ENCODE measurements at regions not wholly inside any gene's neighbourhood (a gene's known extent, or its start where the extent isn't known, plus 50 kb on each side); places are given as distances from the start of the nearest gene placed in this dataset.
A peak's percentile ranks its signal among the peaks of the same experiment; 100 is the strongest.

DNA sequence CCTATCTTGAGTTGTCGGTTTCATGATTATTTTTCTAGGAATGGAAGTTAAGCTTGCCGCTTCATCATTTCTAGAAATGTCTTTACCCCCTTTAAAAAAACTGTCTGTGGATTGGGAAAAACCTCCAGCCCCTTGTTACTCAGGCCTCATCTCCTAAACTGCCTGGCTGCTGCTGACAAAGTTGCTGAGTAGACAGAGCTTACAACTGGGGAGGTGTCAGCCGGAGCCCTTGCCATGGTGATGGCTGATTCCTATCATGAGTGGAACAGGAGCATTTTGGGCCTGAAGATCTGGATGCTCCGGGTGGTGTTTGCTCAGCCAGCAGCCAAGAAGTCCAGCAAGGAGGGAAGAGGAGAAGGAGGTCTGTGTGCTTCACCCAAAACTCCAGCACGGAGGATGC lies 243.3 kb downstream of the ENGASE start:
- DNase-seq (ENCODE audit: low read depth in 3 of 3) = no peak

DNA sequence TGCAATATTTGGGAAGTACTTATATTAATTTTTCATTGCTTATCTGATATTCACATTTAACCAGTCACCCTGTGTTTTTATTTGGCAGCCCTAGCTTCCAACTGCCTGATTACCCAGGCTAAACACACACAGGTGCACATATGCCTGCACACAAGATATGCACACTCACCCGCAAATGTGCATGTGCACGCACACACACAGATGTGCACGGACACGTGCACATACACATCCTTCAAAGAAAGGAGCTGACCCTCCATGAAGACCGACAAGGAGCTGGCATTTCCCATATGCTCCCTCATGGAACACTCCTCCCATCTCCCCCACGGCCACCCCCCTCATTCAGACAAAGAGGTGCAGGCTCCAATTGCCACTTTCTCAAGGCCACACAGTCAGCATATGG lies 242.2 kb downstream of the ENGASE start:
- DNase-seq (ENCODE audit: low read depth in 3 of 3) = no peak

DNA sequence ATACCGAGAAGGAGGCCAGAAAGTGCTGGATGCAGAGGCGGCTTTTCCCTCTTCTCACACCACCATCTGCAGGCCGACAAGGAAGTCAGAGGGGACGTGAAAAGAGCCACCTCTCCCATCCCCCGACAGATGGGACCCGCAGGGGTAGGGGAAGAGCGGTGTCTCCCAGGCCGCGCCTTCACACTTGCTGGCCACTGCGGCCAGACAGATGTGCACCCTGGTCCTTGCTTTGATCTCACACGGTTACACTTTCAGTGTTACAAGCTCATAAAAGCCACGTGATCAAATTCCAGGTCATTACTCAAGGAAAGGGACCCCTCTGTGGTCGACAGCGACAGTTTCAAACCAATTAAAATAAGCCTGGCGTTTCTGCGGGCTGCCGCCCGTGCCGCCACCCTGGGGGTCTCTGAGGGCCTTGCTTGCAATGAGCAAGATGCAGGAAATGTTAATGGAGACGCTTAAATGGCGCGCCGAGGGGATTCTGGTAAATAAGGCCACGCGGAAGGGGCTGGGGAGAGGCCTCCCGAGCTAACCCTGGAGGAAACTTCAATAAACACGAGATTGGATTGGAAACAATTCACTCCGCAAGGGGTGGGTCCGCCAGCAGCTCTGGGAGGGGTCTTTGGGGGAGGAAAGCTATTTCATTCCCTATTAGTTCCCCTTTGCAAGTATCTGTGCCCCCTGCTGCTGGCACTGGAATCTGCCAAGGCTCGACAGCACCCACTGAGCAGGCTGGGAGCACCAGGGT lies 240.9 kb downstream of the ENGASE start:
- no peak for DNase-seq (ENCODE audit: low read depth in 3 of 3)

GRCh38 chr17:79314617-79315357 lies 240.2 kb downstream of the ENGASE start:
- no peak for DNase-seq (ENCODE audit: low read depth in 3 of 3)

DNA sequence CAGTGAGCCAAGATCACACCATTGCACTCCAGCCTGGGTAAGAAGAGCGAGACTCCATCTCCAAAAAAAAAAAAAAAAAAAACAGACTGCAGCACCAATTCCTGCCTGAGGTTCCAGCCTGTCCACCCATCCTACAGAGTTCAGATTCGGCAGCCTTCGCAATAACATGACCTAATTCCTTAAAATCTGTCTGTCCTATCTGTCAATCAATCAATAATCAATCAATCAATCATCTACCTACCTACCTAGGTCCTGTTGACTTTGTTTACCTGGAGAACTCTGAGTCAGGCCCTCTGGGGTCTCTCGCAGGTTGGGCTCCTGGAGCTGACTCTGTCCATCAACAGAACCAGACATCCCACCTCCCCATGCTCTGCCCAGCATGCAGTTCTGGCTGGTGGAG lies 236.7 kb downstream of the ENGASE start:
- no peak for DNase-seq (ENCODE audit: low read depth in 3 of 3)

DNA sequence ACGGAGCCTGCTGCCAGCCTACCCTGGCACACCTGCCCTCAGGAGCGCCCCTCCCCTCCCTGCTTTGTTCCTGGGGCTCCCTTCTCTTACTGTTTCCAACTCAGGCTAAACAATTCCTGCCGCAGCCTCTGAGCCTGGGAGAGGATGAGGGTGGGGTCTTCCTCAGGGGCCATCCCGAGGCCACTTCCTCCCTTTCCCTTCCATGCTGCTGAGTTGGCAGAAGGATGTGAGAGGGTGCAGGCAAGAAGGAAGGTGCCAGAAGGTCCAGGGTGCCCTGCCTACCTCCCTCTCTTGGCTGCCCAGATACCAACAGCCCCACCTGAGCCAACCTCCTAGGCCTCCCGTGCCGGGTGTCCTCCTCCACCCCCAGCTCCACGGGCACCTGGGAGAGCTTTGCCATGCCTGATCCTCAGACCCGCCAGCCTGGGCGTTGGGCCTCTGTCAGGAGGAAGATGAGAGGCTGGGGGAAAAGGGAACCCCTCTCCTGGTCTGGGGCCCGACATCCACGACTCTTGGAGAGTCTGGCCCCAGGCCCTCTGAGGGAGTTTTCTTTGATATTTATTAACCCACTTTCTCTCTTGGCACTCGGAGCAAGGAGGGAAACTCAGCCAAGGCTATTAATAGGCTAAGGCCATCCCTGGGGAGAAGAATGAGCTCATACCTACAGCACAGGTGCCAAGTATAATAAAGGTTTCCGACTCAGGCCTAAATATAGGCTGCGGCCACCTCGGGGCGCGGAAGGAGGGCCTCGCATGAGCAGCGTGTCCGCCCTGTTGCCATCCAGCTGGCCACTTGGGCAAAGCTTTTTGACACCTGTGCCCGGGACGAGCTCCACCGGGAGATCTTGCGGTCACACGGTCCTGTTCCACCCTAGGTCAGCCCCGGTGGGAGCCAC lies 232.0 kb downstream of the ENGASE start:
- DNase-seq (ENCODE audit: low read depth in 3 of 3) = no peak

DNA sequence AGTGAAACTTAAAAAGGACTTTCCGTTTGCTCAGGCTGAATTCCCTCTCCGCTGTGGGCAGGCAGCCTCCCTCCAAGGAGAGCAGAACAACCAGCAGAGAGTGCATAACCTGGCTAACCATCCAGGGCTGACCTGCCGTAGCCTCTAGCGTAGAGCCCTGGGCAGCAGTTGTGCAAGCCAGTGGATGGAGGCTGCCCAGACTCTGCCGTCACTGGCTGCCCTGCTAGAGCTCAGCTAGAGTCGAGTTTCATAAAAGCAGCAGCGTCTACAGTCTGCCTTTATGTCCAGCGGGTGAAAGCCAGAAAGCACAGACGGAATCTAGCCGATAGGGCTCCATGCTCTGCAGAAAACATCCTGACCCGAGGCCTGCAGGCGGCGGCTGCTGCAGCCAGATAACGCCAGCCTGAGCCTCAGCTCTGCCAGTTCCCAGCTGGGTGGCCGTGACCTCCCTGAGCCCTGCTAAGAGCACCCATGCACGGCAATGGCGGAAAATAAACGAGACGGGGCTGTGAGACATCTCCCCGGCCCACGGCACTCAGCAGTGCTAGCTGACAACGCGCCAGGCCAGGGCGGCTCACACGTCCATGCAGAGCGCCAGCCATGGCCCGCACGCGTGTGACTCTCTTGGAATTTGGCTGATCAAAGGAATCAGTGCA lies 231.3 kb downstream of the ENGASE start:
- no peak for DNase-seq (ENCODE audit: low read depth in 3 of 3)

DNA sequence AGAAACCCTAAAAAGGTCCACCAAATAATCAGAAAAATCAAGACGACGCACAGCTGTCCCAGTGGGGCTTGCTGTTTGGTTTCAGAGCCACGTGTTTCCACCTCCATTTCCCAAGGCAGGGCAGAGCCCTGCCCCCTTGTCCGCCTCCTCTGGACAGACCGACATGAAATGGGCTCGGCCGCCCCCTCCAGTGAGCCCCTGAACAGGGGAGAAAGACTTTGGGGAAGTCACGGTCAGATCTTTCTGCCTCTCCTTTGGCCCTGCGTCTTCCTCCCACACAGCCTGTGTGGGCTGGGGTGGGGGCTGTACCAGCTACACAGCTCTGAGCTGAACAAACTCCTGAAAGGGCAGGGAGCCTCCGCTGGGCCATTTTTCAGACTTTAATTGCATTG lies 230.7 kb downstream of the ENGASE start:
- no peak for DNase-seq (ENCODE audit: low read depth in 3 of 3)

DNA sequence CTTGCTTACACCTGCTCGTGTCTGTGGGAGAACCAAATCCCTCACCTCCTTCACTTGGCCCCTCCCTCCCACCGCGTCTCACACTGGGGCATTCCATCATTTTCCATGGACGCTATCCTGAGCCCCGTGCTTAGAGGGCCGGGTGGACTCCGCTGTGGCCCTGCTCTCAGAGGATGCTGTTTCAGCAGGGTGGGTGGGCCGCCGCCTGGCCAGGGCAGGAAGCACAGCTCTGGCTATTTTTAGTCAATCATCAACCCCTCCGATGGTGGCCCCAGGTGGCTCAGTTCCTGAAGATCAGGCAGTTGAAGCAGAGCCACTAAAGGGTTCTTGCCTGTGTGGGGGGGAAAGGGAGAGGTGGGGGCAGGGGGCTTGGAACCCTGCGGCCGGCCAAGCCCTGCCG lies 230.3 kb downstream of the ENGASE start:
- no peak for DNase-seq (ENCODE audit: low read depth in 3 of 3)

DNA sequence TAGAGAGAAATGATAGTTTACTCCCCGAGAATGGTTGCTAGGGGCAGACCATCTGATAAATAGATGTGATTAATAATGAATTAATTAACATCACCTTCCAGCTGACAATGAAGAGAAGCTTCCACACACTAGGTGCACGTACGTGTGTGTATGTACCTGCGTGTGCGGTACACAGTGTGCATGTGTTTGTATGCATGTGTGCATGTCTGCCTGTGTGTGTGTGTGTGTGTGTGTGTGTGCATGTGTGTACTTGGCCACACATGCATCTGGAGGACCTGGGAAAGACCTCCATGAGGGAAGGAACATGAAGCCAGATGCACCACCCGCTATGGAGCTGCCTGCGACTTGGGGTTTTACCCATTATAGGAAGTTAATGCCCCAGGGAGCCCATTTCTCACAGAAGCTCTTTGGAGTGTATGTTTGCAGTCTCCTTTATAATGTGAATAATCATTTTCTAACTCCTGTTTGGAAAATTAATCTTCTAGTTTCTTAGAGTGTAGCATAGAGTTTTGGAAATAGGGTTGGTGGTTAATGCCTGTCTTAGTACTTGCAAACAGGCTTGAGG lies 229.1 kb downstream of the ENGASE start:
- DNase-seq (ENCODE audit: low read depth in 3 of 3) = no peak

DNA sequence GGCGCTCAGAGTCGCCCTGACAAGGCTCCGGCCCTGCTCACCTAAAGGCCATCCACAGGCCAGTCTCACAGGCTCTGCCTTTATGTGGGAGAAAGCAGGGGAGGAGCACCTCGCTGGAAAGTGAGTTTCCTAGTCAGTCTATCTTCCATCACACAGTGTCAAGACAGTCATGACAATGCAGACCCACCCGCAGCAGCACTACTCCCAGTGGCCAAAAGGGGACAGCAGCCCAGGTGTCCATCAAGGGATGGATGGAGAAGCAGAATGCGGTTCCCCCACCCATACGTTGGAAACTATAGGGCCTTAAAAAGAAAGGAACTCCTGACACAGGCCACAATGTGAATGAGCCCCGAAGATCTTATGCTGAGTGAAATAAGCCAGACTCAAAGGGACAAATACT lies 226.8 kb downstream of the ENGASE start:
- no peak for DNase-seq (ENCODE audit: low read depth in 3 of 3)

DNA sequence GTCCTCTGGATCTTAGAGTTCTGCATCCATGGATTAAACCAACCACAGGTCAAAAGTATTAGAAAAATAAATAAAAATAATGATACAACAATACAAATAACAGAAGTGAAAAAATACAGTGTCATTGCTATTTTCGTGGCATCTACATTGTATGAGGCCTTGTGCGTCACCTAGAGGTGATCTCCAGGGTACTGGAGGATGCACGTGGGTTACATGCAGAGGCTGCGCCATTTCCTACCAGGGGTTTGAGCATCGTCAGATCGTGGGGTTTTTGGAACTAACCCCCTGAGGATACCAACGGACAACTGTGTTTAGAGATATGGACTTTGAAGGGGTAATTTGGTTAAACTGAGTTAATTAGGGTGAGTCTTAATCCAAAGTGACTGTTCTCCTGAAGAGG lies 224.7 kb downstream of the ENGASE start:
- DNase-seq (ENCODE audit: low read depth in 3 of 3) = no peak

- DNase-seq (ENCODE audit: low read depth in 3 of 3) = no peak
Observed at GRCh38 chr17:79298799-79299198, 224.2 kb downstream of the ENGASE start.

DNA sequence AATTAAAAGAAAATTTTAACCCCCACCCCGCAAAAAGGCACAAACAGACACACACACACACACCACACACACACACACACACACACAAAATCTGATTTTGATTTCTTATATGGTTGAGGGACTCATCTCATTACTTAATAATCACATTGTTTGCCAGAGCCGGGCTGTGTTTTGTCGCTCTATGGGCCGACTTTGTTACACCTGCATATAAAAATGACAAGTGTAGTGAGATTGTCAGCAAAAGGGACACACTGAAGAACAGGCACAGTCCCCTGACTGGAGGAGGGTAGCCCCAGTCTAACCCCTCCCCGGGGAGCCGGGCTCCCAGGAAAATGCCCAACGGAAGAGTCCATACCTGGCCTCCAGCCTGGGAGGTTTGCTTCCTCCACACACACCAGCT lies 221.6 kb downstream of the ENGASE start:
- DNase-seq (ENCODE audit: low read depth in 3 of 3) = no peak

DNA sequence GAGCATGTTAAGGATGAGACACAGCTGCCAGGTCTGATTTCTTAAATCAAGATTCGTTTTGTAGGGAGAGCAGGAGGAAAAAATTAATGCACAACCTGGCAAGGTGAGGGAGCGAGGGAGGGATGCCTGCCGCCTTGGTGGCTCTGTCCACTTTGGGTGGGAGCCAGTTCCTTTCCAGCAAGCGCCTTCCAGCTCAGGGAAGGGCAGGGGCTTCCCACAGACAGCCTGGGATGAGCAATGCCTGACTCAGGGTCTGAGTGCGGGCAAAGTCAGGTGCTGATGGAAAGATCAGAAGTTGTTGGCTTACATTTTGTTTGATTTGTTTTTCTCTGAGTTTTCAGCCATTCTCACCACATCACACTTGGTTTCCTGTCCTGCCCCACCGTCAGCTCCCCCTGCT lies 220.7 kb downstream of the ENGASE start:
- no peak for DNase-seq (ENCODE audit: low read depth in 3 of 3)

GRCh38 chr17:79294459-79295071 lies 219.9 kb downstream of the ENGASE start:
- DNase-seq (ENCODE audit: low read depth in 3 of 3) = peak in 2 of 3 donors; percentile 7 to 17

- DNase-seq (ENCODE audit: low read depth in 3 of 3) = no peak
Observed at GRCh38 chr17:79292501-79292900, 217.9 kb downstream of the ENGASE start.

DNA sequence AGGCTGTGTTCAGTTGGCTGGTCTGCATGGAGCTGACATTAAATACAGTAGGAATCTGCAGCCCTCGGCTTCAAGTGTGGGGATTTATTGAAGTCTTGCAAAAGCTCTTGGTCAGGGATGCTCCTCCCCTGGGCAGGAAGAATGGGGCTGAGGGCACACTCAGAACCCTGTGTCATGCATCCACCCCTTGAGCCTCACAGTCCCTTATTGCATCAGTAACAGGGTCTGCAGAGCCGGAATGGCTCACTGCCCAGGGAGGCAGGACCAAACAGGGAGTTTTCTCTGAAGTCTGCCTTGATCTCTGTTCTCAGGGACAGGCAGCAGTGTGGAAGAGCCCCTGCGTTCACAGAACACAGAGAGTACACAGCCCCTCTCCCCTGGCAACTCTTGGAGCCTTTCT lies 216.8 kb downstream of the ENGASE start:
- no peak for DNase-seq (ENCODE audit: low read depth in 3 of 3)

DNA sequence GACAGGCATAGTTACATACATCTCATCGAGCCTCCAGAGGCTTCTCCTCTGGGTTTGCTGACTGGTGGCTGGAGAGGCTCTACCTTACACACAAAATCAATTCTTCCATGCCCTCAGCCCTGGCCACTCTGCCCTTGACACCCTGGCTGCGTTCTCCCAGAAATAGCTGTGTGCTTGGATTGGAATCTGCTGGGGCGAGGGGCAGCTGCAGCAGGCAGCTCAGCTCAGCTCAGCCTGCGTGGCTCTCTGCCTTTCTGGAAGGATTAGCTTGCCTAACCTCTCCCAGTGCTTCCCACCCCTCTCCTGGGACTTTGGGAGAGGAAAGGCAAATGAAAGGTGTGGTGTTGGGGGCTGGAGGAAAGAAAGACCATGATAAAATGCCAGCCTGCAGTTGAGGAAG lies 216.1 kb downstream of the ENGASE start:
- DNase-seq (ENCODE audit: low read depth in 3 of 3) = no peak

DNA sequence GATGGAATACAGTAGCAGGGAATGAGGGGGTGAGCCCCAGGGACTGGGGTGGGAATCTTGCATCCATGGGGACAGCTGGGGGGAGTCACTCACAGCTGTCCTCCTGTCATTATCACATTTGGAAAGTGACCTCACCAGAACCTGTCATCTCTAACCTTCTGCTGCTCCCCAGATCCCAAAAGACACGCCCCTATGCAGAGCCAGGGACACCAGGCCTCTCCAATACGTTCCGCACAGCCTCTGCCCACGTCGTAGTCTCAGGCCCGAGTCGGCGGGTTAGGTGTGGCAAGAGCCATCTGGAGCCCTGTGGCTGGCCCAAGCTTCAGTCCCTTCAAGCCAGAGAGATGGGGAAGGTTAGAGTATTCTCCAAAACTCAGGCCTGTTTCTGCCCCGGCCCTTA lies 214.3 kb downstream of the ENGASE start:
- no peak for DNase-seq (ENCODE audit: low read depth in 3 of 3)

GRCh38 chr17:79286440-79286839 lies 211.8 kb downstream of the ENGASE start:
- no peak for DNase-seq (ENCODE audit: low read depth in 3 of 3)

Data from stimulated activated CD4-positive, alpha-beta T cell treated with anti-CD3 and anti-CD28 coated beads, TNF-alpha, amount 100 ng/mL, for 48 hours (primary cell).